Calu3 (cell line): ENCODE measurements at regions not wholly inside any gene's neighbourhood (a gene's known extent, or its start where the extent isn't known, plus 50 kb on each side); places are given as distances from the start of the nearest gene placed in this dataset.

Source experiments
- BruUV-seq: library from RNA; stranded (reverse); fragments of 400-500 nt; replicated peaks from 2 replicates; lab custom pipeline; 2021; lab: Mats Ljungman, UMichigan
- CTCF ChIA-PET: fragments of 300-600 bp; sonication (Branson Sonifier 250); formaldehyde crosslinking; loops from one replicate; lab custom pipeline; 2022; ENCODE audit warnings: antibody characterized with exemption; lab: Charles Lee
- DNase-seq: peaks from one replicate; pipeline ENCODE4 v3.0.0; 2022
- H3K27ac Mint-ChIP-seq: one replicate; pipeline ENCODE4 v1.8.0; 2022; ENCODE audit warnings: mixed read lengths; ENCODE audit not compliant: unreplicated experiment
- H3K27me3 Mint-ChIP-seq: one replicate; pipeline ENCODE4 v1.8.0; 2022; ENCODE audit warnings: mixed read lengths; ENCODE audit not compliant: unreplicated experiment
- H3K36me3 Mint-ChIP-seq: one replicate; pipeline ENCODE4 v1.8.0; 2022; ENCODE audit warnings: mild to moderate bottlenecking, moderate library complexity, mixed read lengths; ENCODE audit not compliant: insufficient read depth, unreplicated experiment
- H3K4me1 Mint-ChIP-seq: one replicate; pipeline ENCODE4 v1.8.0; 2022; ENCODE audit warnings: mild to moderate bottlenecking, low read depth, mixed read lengths; ENCODE audit not compliant: unreplicated experiment
- H3K4me3 Mint-ChIP-seq: one replicate; pipeline ENCODE4 v1.8.0; 2022; ENCODE audit warnings: mild to moderate bottlenecking, low read depth, moderate library complexity, mixed read lengths; ENCODE audit not compliant: unreplicated experiment
- H3K9me3 Mint-ChIP-seq: one replicate; pipeline ENCODE4 v1.8.0; 2022; ENCODE audit warnings: low read depth, mixed read lengths; ENCODE audit not compliant: unreplicated experiment
- CTCF ChIP-seq: fragments of 200-600 bp; IDR thresholded peaks from one replicate; pipeline ENCODE4 v1.8.0; 2022; ENCODE audit warnings: antibody characterized with exemption; ENCODE audit not compliant: unreplicated experiment
- intact Hi-C: fragments of 100-400 bp; cut with micrococcal nuclease; formaldehyde crosslinking; loops from one replicate; pipeline ENCODE4 v1.10.0; 2022; ENCODE audit not compliant: unreplicated experiment

- Mint-ChIP-seq H3K27me3 (peaks cover 91% of the 10 kb centered on the region), H3K4me3 (no peak overlapping the region), H3K36me3 (peaks cover 11% of the 10 kb centered on the region), H3K9me3 (no peaks in the 10 kb centered on the region), H3K27ac (no peak overlapping the region), H3K4me1 (peaks cover 41% of the 10 kb centered on the region)
- CTCF ChIA-PET = no interaction called here
- no peak for TF ChIP-seq CTCF
- DNase-seq = no peak
- BruUV-seq = no TSS peak
- intact Hi-C loops = no loop called here
These were observed 59.4 kb upstream of the TAC4 start for GRCh38 chr17:49907279-49907678.

- CTCF ChIA-PET = interaction anchor here (0.5 to 1.9 kb wide), 7 partner anchors 10 to 677 kb away, joined by 3 to 6 read pairs (median 4); no protein-coding TSS in a partner anchor
- no peak for DNase-seq
- Mint-ChIP-seq H3K9me3 (no peaks in the 10 kb centered on the region), H3K4me1 (peaks cover 25% of the 10 kb centered on the region), H3K27me3 (peaks cover 85% of the 10 kb centered on the region), H3K27ac (no peak overlapping the region), H3K36me3 (peaks cover 11% of the 10 kb centered on the region), H3K4me3 (no peak overlapping the region)
- intact Hi-C loops = no loop called here
- BruUV-seq = no TSS peak
- no peak for TF ChIP-seq CTCF
These were observed 59.9 kb upstream of the DLX4 start for GRCh38 chr17:49908782-49909714.

GRCh38 chr17:49910094-49910857 is 58.7 kb upstream of the DLX4 start:
- peak overlapping the region; percentile 73 for H3K4me3 Mint-ChIP-seq
- CTCF ChIA-PET = interaction anchor here (0.6 to 2.1 kb wide), 14 partner anchors 14 to 678 kb away, joined by 3 to 6 read pairs (median 3); no protein-coding TSS in a partner anchor
- intact Hi-C loops = no loop called here
- H3K36me3 Mint-ChIP-seq = peaks cover 11% of the 10 kb centered on the region
- peaks cover 29% of the 10 kb centered on the region for H3K4me1 Mint-ChIP-seq
- peak; percentile 91 for DNase-seq
- BruUV-seq = no TSS peak
- no peak for TF ChIP-seq CTCF
- H3K27me3 Mint-ChIP-seq = peaks cover 85% of the 10 kb centered on the region
- no peak overlapping the region for H3K27ac Mint-ChIP-seq
- no peaks in the 10 kb centered on the region for H3K9me3 Mint-ChIP-seq

GRCh38 chr17:49910858-49911204 is 58.2 kb upstream of the DLX4 start:
- no peak for TF ChIP-seq CTCF
- peaks cover 11% of the 10 kb centered on the region for H3K36me3 Mint-ChIP-seq
- intact Hi-C loops = no loop called here
- CTCF ChIA-PET = interaction anchor here (0.7 to 2.1 kb wide), 7 partner anchors 17 to 678 kb away, joined by 3 to 5 read pairs (median 3); no protein-coding TSS in a partner anchor
- peak overlapping the region; percentile 73 for H3K4me3 Mint-ChIP-seq
- BruUV-seq = no TSS peak
- H3K9me3 Mint-ChIP-seq = no peaks in the 10 kb centered on the region
- H3K27ac Mint-ChIP-seq = no peak overlapping the region
- H3K27me3 Mint-ChIP-seq = peaks cover 85% of the 10 kb centered on the region
- peaks cover 31% of the 10 kb centered on the region for H3K4me1 Mint-ChIP-seq
- DNase-seq = no peak
